Ovary (tissue), 7 donors: ENCODE measurements at regions not wholly inside any gene's neighbourhood (a gene's known extent, or its start where the extent isn't known, plus 50 kb on each side); places are given as distances from the start of the nearest gene placed in this dataset.

Experiments
- DNase-seq, 5 donors: peaks; one replicate each; pipeline ENCODE4 v3.0.0-alpha.2; 2019 to 2020
- H3K27ac ChIP-seq, 2 donors: fragments of 200-600 bp; one replicate each; pipeline versions ENCODE4 v1.5.1 to v1.8.0; 2019 to 2022
- H3K27me3 ChIP-seq: fragments of 200-600 bp; one replicate; pipeline ENCODE4 v1.8.0; 2022
- H3K36me3 ChIP-seq: fragments of 200-600 bp; sonication (generic); one replicate; pipeline ENCODE4 v1.5.1; 2019
- H3K4me1 ChIP-seq: one replicate; pipeline ENCODE4 v1.8.1; 2013; ENCODE audit warnings: mild to moderate bottlenecking, moderate library complexity; ENCODE audit not compliant: insufficient read depth
- H3K4me3 ChIP-seq: fragments of 200-600 bp; sonication (generic); one replicate; pipeline ENCODE4 v1.5.1; 2017
- H3K9me3 ChIP-seq, 2 donors: fragments of 200-600 bp in 1 of 2; sonication (generic) in 1 of 2; one replicate each; pipeline versions ENCODE4 v1.5.1 to v1.8.1; 2013 to 2019; ENCODE audit warnings: mild to moderate bottlenecking in 1 of 2, moderate library complexity in 1 of 2
- EP300 ChIP-seq: sonication (generic); formaldehyde crosslinking; IDR thresholded peaks from one replicate; pipeline ENCODE4 v1.6.1; 2017; ENCODE audit warnings: antibody characterized with exemption
- POLR2A ChIP-seq: fragments of 450-650 bp; IDR thresholded peaks from one replicate; pipeline ENCODE4 v1.6.1; 2017; ENCODE audit warnings: antibody characterized with exemption, mild to moderate bottlenecking, moderate library complexity
- WGBS, 3 donors: extraction: QIAGEN DNeasy Blood & Tissue Kit in 1 of 3; methylation state at CpG; one replicate each; pipeline versions ENCODE4 v1.1.5 to v1.1.7; 2013 to 2017; 5-methylcytosine and 5-hydroxymethylcytosine counted together
- intact Hi-C, 4 donors: fragments of 100-400 bp; cut with DNase I; formaldehyde crosslinking; loops; one replicate each; pipeline versions ENCODE4 v1.11.0 to v1.15.1; 2022 to 2023
- TF ChIP-seq, protein P1 (sequence below), 3 donors: fragments of 450-650 bp in 2 of 3; fragments of 200-600 bp in 1 of 3; IDR thresholded peaks; one replicate each; pipeline versions ENCODE4 v1.5.1 to v1.8.0; 2016 to 2022; ENCODE audit warnings: antibody characterized with exemption in 3 of 3, mild to moderate bottlenecking in 1 of 3
- donor health status: DM: no; HTN: no; CAD: no; lungs with moderate emphysema.
- donor health status: DM: no; HTN: no; CAD: no.
- donor health status: Bipolar disorder and iron deficiency.
- donor health status: DM: no; HTN: no; CAD: no.
- donor health status: DM: yes; HTN: yes; CAD: no.

DNA sequence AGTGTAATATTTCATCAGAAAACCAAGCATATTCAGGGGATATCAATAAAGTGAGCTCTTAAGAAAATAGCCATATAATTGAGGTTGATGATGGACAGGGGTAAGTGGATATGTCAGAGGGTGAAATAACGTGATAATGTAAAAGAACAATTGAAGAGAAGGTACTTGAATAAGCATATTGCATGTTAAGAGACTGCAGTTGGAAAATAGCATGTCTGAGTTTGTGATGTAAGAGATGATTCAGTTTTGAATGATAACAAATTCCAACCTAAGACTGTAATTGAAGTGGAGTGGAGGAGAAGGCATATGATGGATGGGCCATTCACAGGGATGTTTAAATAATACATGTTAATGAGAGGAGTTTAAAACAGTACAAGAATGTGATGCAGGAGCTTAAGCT, 1633.5 kb downstream of the SLITRK1 start:
- H3K27me3 ChIP-seq, result no peaks in the 10 kb centered on the region
- DNase-seq, result no peak
- H3K4me1 ChIP-seq, result no peaks in the 10 kb centered on the region
- intact Hi-C loops, result no loop called here
- TF ChIP-seq EP300 (no peak), POLR2A (no peak)
- TF ChIP-seq, protein P1, sequence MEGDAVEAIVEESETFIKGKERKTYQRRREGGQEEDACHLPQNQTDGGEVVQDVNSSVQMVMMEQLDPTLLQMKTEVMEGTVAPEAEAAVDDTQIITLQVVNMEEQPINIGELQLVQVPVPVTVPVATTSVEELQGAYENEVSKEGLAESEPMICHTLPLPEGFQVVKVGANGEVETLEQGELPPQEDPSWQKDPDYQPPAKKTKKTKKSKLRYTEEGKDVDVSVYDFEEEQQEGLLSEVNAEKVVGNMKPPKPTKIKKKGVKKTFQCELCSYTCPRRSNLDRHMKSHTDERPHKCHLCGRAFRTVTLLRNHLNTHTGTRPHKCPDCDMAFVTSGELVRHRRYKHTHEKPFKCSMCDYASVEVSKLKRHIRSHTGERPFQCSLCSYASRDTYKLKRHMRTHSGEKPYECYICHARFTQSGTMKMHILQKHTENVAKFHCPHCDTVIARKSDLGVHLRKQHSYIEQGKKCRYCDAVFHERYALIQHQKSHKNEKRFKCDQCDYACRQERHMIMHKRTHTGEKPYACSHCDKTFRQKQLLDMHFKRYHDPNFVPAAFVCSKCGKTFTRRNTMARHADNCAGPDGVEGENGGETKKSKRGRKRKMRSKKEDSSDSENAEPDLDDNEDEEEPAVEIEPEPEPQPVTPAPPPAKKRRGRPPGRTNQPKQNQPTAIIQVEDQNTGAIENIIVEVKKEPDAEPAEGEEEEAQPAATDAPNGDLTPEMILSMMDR (IDR thresholded peaks at IDR 0.05), result no peak
- H3K4me3 ChIP-seq, result no peak overlapping the region
- H3K9me3 ChIP-seq, result no peaks in the 10 kb centered on the region
- H3K36me3 ChIP-seq, result no peaks in the 10 kb centered on the region
- 54 to 65% (median 61%) methylated on average over 1 of the region's 1 CpG for WGBS, 3 donors
- no peak overlapping the region for H3K27ac ChIP-seq

DNA sequence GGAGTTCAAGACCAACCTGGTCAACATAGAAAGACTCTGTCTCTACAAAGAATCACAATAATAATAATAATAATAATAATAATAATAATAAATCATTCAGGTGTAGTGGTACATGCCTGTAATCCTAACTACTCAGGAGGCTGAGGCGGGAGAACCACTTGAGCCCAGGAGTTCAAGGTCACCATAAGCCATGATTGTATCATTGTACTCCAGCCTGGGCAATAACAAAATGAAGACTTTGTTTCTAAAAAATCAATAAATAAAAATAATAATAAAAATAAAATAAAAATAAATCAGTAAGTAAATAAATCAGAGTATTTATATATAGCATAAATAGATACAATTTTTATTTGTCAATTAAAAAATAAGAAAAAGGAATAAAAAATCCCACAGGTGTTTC, 1636.4 kb downstream of the SLITRK1 start:
- Histone ChIP-seq H3K27me3 (no peaks in the 10 kb centered on the region), H3K9me3 (no peaks in the 10 kb centered on the region), H3K27ac (no peak overlapping the region), H3K4me1 (no peaks in the 10 kb centered on the region), H3K4me3 (no peak overlapping the region), H3K36me3 (no peaks in the 10 kb centered on the region)
- no peak for DNase-seq
- WGBS, 3 donors, result 82 to 88% (median 84%) methylated on average over 1 of the region's 1 CpG
- intact Hi-C loops, result no loop called here
- TF ChIP-seq, protein P1 (IDR thresholded peaks at IDR 0.05), result no peak
- TF ChIP-seq POLR2A (no peak), EP300 (no peak)

DNA sequence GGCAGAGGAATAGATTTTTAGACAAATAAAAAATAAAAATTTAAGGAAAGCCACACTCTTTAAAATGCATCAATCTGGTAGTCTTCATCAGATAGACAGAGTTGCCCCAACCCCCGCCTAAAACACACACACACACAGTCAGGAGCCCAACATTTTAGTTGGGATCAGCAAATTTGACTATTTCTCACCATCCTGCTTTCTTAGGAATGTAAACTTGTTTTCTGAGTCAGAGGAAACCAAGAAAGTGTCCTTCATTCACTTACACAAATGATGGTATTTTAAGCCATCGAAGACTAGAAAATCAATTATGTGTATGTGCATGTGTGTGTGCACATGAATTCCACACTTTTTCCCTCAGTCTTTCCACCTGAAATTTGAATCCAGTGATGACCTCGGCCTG, 1657.5 kb downstream of the SLITRK1 start:
- no peaks in the 10 kb centered on the region for H3K9me3 ChIP-seq
- no peaks in the 10 kb centered on the region for H3K27me3 ChIP-seq
- WGBS, 3 donors, result 83 to 87% (median 84%) methylated on average over 3 of the region's 3 CpGs
- H3K27ac ChIP-seq, result no peak overlapping the region
- TF ChIP-seq POLR2A (no peak), EP300 (no peak)
- TF ChIP-seq, protein P1 (IDR thresholded peaks at IDR 0.05), result no peak
- no peaks in the 10 kb centered on the region for H3K4me1 ChIP-seq
- H3K4me3 ChIP-seq, result no peak overlapping the region
- intact Hi-C loops, result no loop called here
- no peaks in the 10 kb centered on the region for H3K36me3 ChIP-seq
- no peak for DNase-seq

DNA sequence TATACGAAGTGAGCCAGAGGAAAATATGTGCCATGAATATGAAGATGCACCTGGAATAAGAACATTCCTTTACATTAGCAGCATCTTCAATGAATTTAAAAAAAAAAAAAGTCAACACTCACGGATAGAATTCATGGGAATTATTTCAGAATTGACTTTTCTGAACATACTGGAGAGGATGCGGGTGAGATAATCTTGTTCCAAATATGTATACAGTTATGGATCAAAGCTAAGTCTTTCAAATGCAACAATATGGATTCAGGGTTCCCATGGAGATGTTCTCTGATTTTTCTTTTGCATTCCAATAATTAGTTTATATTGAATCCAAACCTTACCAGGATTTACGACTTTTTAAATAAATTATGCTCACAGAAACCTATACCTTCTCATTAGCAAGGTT, 1660.7 kb downstream of the SLITRK1 start:
- 85% methylated on average over 4 of the region's 4 CpGs for WGBS, 3 donors
- TF ChIP-seq, protein P1 (IDR thresholded peaks at IDR 0.05), result no peak
- TF ChIP-seq POLR2A (no peak), EP300 (no peak)
- Histone ChIP-seq H3K27me3 (peaks cover 2% of the 10 kb centered on the region), H3K9me3 (no peaks in the 10 kb centered on the region), H3K27ac (no peak overlapping the region), H3K4me1 (no peaks in the 10 kb centered on the region), H3K4me3 (no peak overlapping the region), H3K36me3 (no peaks in the 10 kb centered on the region)
- intact Hi-C loops, result no loop called here
- DNase-seq, result no peak

DNA sequence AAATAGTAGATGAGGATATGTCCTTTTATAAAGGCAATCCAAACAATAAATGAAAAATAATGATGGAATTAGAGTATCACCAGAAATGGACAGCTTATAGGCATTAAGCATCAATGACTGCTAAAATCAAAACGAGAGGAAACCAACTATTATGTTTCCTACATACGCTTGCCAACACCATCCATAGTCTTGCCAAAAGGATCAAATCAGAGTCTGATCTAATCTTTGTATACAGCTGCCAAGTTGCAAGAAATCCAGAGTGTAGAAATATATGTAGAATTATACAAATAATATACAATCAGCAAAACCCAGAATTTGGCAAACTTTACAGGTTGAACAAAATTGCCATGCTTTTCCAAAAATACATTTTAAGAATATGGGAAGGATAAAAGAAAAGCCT, 1661.6 kb downstream of the SLITRK1 start:
- Histone ChIP-seq H3K4me1 (no peaks in the 10 kb centered on the region), H3K9me3 (no peaks in the 10 kb centered on the region), H3K4me3 (no peak overlapping the region), H3K36me3 (no peaks in the 10 kb centered on the region), H3K27me3 (peaks cover 2% of the 10 kb centered on the region), H3K27ac (no peak overlapping the region)
- no peak for DNase-seq
- TF ChIP-seq, protein P1 (IDR thresholded peaks at IDR 0.05), result no peak
- no peak for TF ChIP-seq EP300
- no peak for TF ChIP-seq POLR2A
- intact Hi-C loops, result no loop called here
- WGBS, 3 donors, result 61 to 68% (median 63%) methylated on average over 2 of the region's 2 CpGs
